ENCODE measurements at regions not wholly inside any gene's neighbourhood (a gene's known extent, or its start where the extent isn't known, plus 50 kb on each side); places are given as distances from the start of the nearest gene placed in this dataset.

DNA sequence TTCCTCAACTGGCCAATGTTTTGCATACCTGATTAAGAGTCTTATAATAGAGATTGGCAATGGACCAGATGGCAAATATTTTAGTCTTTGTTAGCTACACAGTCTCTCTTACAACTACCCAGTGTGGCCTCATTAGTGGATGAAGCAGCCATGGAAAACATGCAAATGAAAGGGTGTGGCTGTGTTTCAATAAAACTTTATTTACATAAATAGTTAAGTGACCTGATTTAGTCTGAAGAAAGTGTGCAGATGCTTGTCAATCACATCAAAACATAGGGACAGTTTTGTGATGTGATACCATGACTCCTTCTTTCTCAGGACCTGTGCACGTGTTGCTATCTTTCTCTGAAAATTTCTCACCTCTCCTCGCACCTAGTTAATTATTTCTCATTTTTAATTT lies 309.8 kb upstream of the GRM7 start:
- Histone ChIP-seq H3K36me3 (no peaks in the 10 kb centered on the region), H3K4me1 (no peaks in the 10 kb centered on the region), H3K27me3 (no peaks in the 10 kb centered on the region), H3K9me3 (peaks cover 0 to 26% (median 11%) of the 10 kb centered on the region in 12 donors), H3K27ac (no peak overlapping the region), H3K4me3 (no peak overlapping the region)
- TF ChIP-seq, protein P1, sequence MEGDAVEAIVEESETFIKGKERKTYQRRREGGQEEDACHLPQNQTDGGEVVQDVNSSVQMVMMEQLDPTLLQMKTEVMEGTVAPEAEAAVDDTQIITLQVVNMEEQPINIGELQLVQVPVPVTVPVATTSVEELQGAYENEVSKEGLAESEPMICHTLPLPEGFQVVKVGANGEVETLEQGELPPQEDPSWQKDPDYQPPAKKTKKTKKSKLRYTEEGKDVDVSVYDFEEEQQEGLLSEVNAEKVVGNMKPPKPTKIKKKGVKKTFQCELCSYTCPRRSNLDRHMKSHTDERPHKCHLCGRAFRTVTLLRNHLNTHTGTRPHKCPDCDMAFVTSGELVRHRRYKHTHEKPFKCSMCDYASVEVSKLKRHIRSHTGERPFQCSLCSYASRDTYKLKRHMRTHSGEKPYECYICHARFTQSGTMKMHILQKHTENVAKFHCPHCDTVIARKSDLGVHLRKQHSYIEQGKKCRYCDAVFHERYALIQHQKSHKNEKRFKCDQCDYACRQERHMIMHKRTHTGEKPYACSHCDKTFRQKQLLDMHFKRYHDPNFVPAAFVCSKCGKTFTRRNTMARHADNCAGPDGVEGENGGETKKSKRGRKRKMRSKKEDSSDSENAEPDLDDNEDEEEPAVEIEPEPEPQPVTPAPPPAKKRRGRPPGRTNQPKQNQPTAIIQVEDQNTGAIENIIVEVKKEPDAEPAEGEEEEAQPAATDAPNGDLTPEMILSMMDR (IDR thresholded peaks at IDR 0.05), result no peak
- ATAC-seq (no peak), DNase-seq (no peak)
- WGBS, 4 donors, result 61 to 68% (median 63%) methylated on average over 2 of the region's 2 CpGs
- intact Hi-C loops (cut with DNase I), result no loop called here

DNA sequence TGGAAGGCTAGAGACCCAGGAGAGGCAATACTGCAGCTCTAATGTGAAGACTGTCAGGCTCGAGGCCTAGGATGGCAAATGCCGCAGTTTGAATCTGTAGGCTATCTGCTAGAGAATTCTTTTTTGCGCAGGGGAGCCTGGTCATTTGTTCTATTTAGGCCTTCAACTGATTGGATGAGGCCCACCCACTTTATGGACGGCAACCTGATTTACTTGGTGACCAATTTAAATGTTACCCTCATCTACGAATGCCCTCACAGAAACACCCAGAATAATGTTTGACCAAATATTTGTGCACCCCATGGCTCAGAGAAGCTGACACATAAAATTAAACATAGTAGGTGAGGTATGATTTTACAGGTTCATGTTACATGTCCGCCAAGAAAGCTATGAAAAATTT lies 300.7 kb upstream of the GRM7 start:
- H3K4me3 ChIP-seq, result no peak overlapping the region
- peaks cover 0 to 7% (median 0%) of the 10 kb centered on the region in 12 donors for H3K9me3 ChIP-seq
- intact Hi-C loops (cut with DNase I), result no loop called here
- WGBS, 4 donors, result 89 to 93% (median 91%) methylated on average over 6 of the region's 6 CpGs
- TF ChIP-seq, protein P1 (IDR thresholded peaks at IDR 0.05), result no peak
- TF ChIP-seq POLR2A (IDR thresholded peaks at IDR 0.05), result no peak
- H3K27me3 ChIP-seq, result no peaks in the 10 kb centered on the region
- no peaks in the 10 kb centered on the region for H3K4me1 ChIP-seq
- DNase-seq (no peak), ATAC-seq (no peak)
- H3K27ac ChIP-seq, result no peak overlapping the region
- H3K36me3 ChIP-seq, result no peaks in the 10 kb centered on the region

DNA sequence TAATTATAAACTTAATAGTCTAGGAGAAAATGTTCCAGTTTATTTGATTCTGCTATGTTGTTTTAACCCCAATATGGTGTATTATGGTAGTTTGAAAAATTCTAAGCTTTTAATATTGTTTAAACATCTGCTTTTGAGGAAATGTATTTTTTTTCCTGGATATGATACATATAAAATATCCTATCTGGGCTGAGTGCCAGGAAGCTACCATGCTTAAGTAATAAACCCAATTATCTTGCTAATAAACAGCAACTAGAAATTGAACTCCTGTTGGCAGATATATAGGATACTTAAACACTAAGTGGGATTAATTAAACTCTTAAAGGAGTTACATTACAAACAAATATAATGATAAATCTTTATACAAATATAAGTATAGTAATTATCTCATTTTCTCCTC lies 293.7 kb upstream of the GRM7 start:
- H3K27ac ChIP-seq, result no peak overlapping the region
- ATAC-seq (no peak), DNase-seq (no peak)
- TF ChIP-seq, protein P1 (IDR thresholded peaks at IDR 0.05), result no peak
- no peak for TF ChIP-seq POLR2A (IDR thresholded peaks at IDR 0.05)
- no peaks in the 10 kb centered on the region for H3K27me3 ChIP-seq
- intact Hi-C loops (cut with DNase I), result no loop called here
- no peak overlapping the region for H3K4me3 ChIP-seq
- H3K9me3 ChIP-seq, result peaks cover 0 to 7% (median 0%) of the 10 kb centered on the region in 12 donors
- H3K4me1 ChIP-seq, result no peaks in the 10 kb centered on the region
- H3K36me3 ChIP-seq, result no peaks in the 10 kb centered on the region

DNA sequence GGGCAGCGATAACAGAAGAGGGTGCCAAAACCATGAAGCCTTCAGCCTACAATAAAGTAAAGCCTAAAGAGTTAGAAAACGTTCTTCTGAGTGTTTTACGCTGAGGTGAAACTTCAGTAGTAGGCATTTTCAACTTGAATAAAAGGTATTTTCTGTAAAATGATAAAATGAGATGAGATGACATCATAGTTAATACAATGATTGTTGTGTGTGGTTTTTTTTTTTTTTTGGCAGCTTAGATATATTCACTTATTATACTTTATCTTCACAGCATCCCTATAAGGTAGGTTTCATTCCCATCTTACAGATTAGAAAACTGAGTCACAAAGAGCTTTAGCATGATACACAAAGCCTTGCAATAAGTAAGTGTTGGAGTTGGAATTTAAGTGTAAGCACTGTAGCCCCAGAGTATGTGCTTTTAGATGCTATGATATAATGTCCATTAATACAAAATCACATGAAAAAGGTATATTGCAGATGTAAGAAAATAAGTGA lies 291.9 kb upstream of the GRM7 start:
- DNase-seq (no peak), ATAC-seq (no peak)
- Histone ChIP-seq H3K36me3 (no peaks in the 10 kb centered on the region), H3K27me3 (no peaks in the 10 kb centered on the region), H3K27ac (no peak overlapping the region), H3K4me1 (no peaks in the 10 kb centered on the region), H3K4me3 (no peak overlapping the region), H3K9me3 (no peaks in the 10 kb centered on the region)
- intact Hi-C loops (cut with DNase I), result no loop called here
- WGBS, 4 donors, result 71 to 76% (median 73%) methylated on average over 3 of the region's 3 CpGs
- TF ChIP-seq POLR2A (IDR thresholded peaks at IDR 0.05), result no peak
- TF ChIP-seq, protein P1 (IDR thresholded peaks at IDR 0.05), result no peak
